DMS79 treated with DMSO at 0.1 percent for 48 hours (cell line): ENCODE measurements at regions not wholly inside any gene's neighbourhood (a gene's known extent, or its start where the extent isn't known, plus 50 kb on each side); places are given as distances from the start of the nearest gene placed in this dataset.
"Not testable (repeated sequence)": the region's sequence is repeated elsewhere in the genome, so short reads cannot be mapped to it uniquely, and the experiment has no call there.

Experiments used
- DNase-seq: peaks from one replicate; lab custom pipeline; 2025; lab: John Stamatoyannopoulos, UW

DNA sequence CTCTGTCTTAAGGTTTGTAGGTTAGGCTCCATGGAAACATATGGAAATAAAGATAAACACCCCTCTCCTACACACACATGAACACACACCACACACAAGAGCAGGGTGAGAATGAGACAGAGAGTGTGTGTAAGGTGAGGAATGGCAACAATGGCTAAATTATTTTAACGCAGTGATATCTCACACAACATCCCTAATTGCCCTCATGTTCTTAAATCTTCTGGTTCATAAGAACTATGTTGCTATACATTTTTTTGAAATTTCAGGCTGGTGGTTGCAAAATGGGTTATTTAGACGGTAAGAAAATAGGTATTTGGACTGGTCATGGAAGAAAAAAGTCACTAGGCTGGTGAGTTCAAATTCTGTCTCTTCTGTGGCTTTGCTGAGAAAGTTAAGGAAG, 316.7 kb upstream of the ESRRG start:
- DNase-seq: no peak

DNA sequence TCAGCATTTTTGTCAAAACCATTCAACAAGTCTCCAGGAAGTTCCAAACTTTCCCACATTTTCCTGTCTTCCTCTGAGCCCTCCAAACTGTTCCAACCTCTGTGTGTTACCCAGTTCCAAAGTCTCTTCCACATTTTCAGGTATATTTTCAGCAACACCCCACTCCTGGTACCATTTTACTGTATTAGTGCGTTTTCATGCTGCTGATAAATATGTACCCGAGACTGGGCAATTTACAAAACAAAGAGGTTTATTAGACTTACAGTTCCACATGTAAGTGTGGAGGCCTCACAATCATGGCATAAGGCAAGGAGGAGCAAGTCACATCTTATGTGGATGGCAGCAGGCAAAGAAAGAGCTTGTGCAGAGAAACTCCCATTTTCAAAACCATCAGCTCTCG, 315.9 kb upstream of the ESRRG start:
- DNase-seq: not testable (repeated sequence)

DNA sequence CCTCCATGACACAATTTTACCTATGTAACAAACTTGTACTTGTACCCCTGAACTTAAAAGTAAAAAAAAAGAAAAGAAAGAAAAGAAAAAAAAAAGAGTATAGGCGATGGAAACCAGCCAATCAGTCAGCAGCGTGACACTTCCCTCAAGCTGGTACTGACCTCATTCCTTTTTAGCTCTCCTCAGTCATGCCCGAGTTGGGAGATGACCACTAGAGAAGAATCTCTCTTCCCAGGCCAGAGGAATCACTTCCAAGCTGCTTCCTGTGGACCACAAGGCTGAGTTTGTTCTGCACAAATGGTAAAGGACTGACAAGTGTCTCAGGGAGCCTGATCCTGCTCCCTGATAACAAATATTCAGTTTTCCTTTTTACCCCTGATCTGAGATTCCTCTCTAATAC, 313.5 kb upstream of the ESRRG start:
- no peak for DNase-seq

DNA sequence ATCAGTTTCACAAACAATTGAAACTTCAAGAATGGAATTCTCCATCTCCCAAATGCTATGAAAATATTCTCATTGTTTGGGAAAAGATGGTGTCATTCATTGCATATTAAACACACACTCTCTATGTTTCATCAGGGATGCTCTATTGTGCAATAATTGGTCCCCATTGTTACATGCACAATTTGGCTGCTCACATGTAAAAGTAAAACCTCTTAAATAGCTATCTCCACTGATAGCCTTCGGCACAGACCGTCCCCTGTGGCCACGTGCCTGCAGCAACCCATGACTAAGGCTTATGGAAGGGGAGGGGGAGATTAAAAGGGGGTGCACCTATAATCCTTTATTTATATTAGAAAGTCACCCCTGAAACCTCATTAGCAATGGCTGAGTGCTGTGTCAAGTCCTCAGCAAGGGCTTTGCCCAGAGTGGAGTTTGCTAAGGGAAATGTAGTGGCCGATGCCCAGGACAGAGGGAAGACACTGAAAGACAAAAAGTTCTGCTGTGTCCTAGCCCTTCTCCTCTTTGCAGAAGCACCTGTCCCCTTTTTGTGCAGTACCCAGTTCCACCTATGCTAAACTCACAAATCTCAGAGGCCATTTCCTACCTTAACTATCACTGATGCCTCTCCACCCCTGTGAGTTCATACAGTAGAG, 309.6 kb upstream of the ESRRG start:
- no peak for DNase-seq

DNA sequence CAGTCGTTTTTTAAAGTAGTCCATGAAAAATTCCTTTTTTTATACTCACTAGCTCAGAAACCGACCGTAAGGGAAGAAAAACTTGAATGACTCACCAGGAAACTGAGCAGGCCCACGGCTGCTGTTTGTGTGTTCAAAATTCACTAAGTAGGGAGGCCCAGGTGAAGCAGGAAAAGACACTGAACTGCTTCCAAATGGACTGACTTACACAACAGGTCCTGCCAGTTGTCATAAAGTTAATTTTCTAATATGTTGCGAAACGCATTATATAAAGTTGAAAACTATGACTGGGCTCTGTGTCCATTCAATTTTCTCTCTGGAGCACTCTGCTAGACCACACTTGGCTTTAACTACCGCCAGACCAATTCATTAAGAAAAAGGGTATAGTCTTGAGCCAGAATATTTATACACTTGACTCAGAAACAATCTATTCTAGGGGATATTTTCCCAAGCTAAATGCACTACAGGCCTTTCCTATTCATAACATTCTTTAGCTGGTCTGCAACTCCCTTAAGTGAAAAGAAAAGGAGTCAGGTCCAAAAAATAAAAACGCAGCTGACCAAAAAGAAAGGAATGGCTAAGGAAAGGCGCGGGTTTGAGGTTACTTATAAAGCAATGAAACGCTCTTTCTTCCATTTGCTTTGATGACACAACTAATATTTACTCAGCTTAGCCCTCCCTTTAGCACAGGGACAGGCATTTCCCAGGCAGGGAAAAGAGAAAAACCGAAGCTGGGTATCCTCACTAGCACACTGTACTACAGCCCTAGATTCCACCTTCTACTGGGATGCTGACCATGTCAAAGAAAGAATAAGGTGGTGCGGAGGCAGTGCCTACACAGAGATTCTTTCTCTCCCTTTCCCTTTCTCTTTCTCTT, 306.3 kb upstream of the ESRRG start:
- DNase-seq: no peak

DNA sequence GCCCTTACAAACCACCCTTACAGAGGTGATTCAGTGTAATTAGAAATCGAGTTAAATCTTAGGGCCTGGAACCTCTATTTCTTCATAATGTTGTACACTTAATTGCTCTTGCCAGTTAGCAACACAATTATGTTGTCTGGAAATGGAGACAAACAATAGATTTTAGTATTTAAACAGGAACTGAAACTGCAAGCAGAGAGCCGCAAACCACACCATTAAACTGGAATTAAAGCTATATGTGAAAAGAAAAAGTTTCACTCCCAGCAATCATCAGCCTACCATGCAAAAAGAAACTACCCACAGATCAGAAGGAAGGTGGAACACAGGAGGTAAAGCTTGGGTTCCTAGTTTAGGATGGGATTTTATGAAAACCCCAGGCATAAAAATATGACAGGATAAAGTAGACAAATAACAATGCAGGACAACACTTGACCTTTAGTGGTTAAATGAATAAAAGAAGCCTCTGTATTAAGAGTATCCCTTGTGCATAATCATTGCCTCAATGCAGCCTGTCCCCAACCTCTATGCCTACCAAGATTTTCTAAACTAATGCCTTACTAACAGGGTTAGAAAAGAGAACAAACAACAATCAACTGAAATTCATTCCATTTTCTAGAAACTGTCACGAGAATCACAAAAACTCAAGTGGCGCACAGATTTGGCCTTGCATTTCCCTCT, 304.3 kb upstream of the ESRRG start:
- no peak for DNase-seq

DNA sequence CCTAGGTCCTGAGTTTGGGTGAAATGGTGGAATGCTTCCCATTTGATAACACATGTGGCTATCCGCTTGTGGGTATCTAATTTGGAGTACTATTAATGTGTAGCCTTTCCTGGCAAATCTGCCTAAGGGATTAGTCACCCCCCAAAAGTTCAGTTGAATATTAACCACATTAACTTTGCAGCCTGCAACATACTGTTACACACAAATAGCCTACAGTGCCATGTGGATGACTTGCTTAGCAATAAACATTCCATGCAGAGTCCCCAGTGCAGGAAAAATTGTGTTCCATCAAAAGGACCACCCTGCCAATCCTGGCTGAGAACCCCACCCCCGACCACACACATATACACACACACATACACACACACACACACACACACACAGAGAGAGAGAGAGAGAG, 303.3 kb upstream of the ESRRG start:
- DNase-seq: no peak

DNA sequence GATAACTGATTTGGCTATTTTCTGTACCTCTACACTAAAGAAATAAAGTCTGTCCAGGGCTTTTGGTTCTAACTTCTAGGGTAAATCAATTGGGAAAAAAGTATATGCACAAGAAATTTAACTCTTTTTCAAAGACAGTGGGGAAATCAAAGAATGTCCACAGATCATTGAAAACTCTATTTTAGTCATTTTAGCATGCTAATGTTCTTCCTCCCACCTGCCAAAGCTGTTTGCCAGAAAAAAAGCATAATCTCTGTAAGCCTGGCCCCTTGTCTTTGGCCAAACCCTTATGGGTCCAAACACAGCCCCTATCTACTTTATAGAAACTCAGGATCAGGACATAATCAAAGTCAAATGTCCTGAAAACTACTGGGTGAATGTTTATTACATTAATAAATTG, 302.2 kb upstream of the ESRRG start:
- DNase-seq: no peak

DNA sequence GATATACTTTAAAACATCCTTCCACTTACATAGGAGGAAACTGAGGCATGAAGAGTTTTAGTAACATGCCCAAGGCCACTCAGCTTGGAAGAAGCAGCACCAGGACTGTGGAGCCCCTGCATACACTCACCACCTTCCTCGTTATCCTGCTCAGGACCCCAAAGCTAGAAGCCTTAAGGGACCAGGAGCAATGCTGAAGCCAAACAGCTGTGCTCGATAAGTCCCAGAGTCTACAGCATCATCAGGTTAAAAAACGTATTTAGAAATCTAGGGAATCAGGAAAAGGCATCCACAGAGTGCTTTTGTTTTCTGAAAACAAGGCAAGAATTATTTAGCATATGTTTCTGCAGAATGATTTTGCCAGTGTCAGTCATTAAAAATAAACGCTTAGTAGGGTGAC, 301.7 kb upstream of the ESRRG start:
- DNase-seq: no peak

DNA sequence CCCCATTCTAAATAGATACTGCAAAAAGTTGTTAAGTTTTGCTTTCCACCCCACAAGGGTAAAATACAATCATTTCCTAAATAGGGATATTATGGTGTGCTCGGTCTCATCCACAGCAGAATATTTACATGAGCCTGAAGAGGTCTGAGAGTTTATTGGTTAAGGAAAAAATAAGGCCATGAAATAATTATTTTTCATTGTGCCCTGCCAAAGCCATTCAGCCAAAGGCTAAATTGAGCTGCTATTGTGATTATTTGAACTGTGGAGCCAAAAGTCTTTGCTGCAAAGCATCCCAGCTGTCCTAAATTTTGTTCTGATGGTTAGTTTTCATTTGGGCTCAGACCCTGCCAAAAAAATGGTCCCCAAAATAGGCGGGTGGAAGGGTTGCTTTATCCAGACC, 298.7 kb upstream of the ESRRG start:
- no peak for DNase-seq

DNA sequence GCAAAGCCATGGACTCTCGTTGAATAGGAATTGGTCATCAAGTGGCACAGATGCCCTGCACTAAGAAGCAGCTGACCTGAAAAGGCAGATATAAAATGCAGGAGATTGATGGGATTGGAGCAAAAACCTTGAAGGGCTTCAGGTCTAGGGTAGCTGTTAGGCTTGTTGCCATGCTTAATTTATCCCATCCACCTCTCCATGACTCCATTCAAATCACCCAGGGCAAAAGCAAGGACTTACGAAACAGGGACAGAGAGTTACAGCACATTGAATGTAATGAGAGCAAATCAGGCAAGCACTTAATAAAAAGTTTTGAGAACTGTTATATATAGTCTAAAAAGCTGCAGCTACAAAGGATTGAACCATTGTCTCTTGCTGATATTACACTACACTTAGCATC, 298.2 kb upstream of the ESRRG start:
- DNase-seq: no peak

DNA sequence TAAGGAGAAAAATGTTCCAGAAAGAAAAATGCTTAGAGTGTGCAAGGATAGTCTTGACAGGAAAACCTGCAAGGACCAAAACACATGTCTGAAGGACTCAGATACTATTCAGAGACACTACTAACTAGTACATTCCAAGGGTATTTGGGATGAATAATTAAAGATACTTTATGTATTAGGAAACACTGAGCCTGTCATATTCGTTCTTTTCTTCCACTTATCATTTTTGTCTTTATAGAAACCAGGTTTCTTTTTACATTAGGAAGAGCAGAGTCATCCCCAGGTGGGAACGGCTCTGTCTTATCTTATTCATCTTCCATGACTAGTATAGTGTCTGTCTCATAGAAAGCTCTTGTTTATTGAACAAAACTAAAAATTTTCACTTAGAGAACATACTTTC, 296.2 kb upstream of the ESRRG start:
- no peak for DNase-seq

DNA sequence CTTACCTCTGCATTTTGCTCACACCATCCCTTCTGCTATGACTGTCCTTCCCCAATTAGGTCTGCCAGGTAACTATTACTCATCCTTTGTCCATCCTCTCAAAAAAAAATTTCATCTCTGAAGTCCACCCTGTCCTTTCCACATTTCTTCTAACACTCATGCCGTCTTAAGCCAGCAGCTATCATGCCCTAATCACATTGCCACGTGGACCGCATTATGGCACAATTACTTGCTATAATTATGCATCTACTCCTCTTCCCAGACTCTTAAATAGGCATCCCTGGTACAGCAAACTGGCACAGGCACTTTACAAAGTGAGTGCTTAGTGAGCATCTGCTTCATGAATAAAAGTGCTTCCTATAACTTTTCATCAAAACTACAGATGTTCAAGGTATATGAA, 295.4 kb upstream of the ESRRG start:
- DNase-seq: no peak

DNA sequence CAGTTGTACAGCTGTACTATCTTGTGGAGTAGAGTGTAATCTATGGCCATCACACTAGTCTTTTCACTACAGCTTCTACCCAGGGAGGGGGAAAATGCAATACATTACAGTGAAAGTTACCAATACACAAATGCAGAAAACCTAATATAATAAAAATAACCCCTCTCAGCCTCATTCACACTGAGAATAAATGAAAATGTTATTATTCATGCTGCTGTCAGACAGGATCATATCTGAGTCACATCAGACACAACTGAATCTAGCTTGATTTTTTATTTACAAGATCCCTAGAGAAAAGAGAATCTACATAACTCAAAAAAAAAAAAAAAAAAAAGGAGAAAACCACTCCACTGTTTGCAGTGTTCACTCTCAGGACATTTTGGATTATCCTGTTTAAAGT, 293.9 kb upstream of the ESRRG start:
- no peak for DNase-seq

DNA sequence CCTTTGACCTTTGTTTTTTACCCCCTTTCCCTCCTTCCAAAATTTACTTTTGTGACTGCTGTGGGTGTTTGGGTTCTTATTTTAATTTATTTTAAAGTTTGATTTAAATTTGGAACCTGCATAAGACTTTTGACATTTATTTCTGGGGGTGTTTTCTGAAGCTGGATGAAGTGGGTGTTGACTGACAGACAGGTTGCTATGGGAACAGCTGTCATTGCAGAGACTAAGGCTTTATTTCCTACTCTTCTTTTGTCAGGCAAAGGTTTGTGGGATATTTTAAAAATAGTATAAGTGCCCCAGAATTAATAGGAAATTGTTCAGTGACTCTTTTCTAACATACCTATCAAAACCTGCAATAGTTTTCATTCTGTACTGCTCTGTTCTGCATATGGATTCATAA, 290.8 kb upstream of the ESRRG start:
- DNase-seq: no peak

DNA sequence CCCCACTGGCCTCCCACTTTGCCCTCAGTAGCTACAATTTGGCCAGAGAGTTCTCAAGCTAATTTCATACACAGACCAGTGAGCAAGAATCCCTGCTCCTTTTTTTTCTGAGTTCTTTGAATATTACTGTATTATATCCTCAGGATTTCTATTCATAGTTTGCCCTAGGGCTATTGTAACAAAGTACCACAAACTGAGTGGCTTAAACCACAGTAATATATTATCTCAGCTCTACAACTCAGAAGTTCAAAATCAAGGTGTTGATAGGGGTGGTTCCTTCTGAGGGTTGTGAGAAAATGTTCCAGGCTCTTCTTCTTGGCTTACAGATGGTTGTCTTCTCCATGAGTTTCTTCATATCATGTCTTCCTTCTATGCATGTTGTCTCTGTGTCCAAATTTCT, 289.4 kb upstream of the ESRRG start:
- no peak for DNase-seq

DNA sequence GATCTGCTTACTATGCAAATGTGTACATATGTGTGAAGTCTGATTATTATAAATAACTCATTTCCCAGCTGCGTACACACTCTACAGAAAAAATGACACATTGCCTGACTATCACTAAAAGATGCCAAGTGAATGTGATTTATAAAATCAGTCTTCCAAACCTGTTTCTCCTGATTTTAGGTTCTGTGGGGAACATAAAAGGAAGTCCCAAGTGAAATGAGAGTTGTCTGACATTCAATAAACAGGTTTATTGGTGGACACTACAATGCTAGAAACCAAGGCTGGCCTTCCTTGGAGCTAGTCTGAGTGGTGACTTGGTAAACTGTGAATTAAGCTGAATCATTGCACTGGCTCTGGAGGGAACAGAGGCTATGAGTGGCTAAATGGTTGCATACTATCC, 287.9 kb upstream of the ESRRG start:
- DNase-seq: no peak

DNA sequence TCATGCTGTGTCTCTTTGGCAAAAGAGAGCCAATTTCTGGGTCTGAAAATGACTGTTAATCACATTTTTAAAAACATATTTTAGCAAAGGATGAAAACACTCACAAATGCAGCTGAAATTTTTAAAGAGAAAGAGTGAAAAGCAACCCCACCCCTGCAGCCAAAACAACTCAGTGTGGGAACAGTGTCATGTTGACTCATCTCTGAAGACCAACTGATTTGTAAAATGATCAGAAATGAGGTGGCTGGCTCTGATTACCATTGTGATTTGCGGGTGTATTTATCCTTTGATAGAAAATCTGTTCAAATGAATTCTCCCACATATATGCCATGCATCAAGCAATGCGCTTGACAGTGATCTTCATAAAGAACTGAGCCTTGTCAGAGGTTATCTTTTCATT, 287.0 kb upstream of the ESRRG start:
- DNase-seq: no peak

DNA sequence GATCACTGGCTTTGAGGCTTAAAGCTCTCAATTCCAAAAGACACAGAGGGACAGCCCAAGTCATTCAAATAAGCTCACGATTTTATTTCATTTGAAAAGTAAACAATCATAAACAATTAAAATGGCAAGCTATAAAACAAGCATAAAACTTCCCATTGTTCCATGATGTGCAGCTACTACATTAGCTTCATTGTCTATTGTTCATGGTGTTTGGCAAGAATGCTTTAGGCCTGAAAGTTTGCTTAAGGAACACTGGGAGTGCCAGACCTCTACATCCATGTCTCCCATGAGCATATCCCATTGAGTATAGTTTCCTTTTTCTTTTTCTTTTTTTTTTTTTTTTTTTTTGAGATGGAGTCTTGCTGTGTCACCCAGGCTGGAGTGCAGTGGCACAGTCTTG, 286.1 kb upstream of the ESRRG start:
- no peak for DNase-seq

DNA sequence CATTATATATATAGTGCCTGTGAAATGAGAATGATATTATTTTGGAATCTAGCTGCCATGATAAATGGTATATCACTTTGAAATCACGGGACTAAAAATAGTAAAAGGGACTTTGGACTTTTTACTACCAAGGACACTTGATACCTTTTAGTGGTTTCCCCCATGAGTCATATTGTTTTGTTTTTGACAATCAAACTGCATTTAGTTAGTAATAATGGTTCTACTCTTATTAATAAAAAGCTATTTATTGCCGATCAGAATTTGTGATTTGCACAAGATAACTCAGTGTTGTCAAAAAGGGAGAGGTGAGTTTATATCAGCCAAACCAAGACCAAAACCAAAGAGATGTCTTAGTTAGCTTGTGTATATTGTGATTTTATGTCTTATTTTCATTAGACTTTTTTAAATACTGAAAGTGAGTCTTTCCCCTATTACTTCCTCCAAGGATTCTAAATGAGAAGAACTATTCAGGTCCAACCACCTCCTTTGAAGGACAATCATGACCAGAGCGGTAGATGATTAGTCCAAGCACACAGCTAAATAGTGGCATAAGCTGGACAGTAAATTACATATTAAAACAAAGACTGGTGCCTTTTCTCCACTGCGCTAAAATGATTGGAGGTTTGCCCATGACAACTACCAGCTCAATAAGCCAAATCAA, 281.7 kb upstream of the ESRRG start:
- DNase-seq: no peak

DNA sequence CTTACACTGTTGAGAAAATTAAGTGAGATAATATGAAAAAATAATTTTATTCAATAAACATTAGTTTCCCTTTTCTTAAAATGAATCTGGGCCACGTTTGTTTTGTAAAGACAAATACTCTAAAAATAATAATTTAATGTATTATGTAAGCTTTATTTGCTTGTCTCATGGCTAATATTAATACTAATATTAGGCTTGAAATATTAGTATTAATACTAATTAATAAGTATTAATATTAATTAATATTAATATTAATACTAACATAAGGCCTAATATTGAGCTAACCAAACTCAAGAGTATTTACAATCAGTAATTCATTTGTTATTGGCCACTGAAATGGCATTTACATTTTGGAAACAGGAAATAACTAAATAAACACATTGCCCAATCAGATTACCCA, 280.1 kb upstream of the ESRRG start:
- DNase-seq: no peak

DNA sequence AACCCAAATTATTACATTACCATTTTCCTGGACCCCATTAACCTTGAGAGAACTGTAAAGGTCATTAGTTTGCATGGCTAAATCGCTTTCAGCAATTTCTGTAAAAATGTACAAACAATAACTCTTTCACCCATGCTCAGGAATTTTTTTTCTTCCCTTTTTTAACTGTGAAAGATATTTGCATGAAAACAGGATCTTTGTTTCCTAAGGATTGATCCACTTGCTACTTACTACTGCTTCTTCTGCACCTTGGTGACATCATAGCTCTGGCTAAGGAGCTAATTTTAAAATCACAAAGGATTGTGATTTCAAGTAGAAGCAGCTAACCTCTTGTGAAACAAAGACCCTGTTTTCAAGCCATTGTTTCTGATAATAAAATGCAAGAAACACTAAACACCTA, 274.6 kb upstream of the ESRRG start:
- no peak for DNase-seq

DNA sequence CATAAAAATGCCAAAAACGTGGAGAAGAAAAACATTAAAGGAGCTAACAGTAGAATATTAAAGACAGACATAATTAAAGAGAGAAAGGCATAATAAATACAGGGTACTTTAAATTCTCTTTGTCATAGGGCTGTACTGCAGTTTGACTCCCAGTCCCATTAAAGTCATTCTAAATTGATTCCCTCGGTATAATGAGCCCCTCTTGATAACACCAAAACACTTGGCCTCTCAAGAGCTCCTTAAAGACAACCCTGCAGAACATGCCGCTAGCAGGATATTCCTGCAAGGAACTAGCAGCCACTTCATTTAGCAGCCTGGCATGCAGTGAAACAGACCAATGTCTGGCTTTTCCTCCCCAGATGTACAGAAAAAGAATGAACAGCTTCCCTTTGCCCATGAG, 273.8 kb upstream of the ESRRG start:
- no peak for DNase-seq
